Tibial nerve (tissue), 4 donors: ENCODE measurements at regions not wholly inside any gene's neighbourhood (a gene's known extent, or its start where the extent isn't known, plus 50 kb on each side); places are given as distances from the start of the nearest gene placed in this dataset.

Experiments
- CTCF ChIP-seq, 5 experiments: fragments of 200-600 bp in 3 of 5; fragments of 450-650 bp in 2 of 5; sonication (generic) in 3 of 5; IDR thresholded peaks; one replicate each; pipeline ENCODE4 v1.5.1; 2016 to 2019; ENCODE audit warnings: antibody characterized with exemption in 5 of 5, mild to moderate bottlenecking in 3 of 5, moderate library complexity in 2 of 5
- EP300 ChIP-seq, 2 donors: sonication (generic); formaldehyde crosslinking; IDR thresholded peaks; one replicate each; pipeline ENCODE4 v1.6.1; 2017; ENCODE audit warnings: antibody characterized with exemption in 2 of 2, mild to moderate bottlenecking in 1 of 2

- no peak for TF ChIP-seq CTCF (IDR thresholded peaks at IDR 0.05)
- no peak for TF ChIP-seq EP300 (IDR thresholded peaks at IDR 0.05)
These were observed 261.1 kb upstream of the IL12A start for GRCh38 chr3:159727506-159727905.
